RWPE2 (cell line): ENCODE measurements at regions not wholly inside any gene's neighbourhood (a gene's known extent, or its start where the extent isn't known, plus 50 kb on each side); places are given as distances from the start of the nearest gene placed in this dataset.
A peak's percentile ranks its signal among the peaks of the same experiment; 100 is the strongest.

ENCODE experiments used
- ATAC-seq: fragments of 200-7000 bp; cut with Tn5 transposase; 3 replicates; pipeline ENCODE4 v1.9.1; 2021; ENCODE audit warnings: low read depth
- DNase-seq: peaks from one replicate; pipeline ENCODE4 v3.0.0-alpha.2; 2020; ENCODE audit warnings: low spot score
- H3K27ac ChIP-seq: fragments of 450-650 bp; 2 replicates; pipeline ENCODE4 v1.5.1; 2017; ENCODE audit warnings: mild to moderate bottlenecking; ENCODE audit not compliant: poor library complexity, severe bottlenecking
- H3K27me3 ChIP-seq: fragments of 250-450 bp; sonication (Bioruptor Pico); 2 replicates; pipeline ENCODE4 v1.5.1; 2021; ENCODE audit warnings: mild to moderate bottlenecking, moderate library complexity; ENCODE audit not compliant: insufficient read depth, poor library complexity, severe bottlenecking
- H3K36me3 ChIP-seq: fragments of 250-450 bp; sonication (Bioruptor Pico); 2 replicates; pipeline ENCODE4 v1.5.1; 2020; ENCODE audit warnings: low read depth, mild to moderate bottlenecking, moderate library complexity
- H3K4me1 ChIP-seq: fragments of 250-450 bp; sonication (Bioruptor Pico); 2 replicates; pipeline ENCODE4 v1.5.1; 2021; ENCODE audit warnings: mild to moderate bottlenecking, moderate library complexity; ENCODE audit not compliant: insufficient read depth, poor library complexity, severe bottlenecking
- H3K4me3 ChIP-seq: fragments of 250-450 bp; sonication (Bioruptor Pico); 2 replicates; pipeline ENCODE4 v1.5.1; 2021; ENCODE audit warnings: mild to moderate bottlenecking, moderate library complexity; ENCODE audit not compliant: severe bottlenecking
- H3K9me3 ChIP-seq: fragments of 250-450 bp; sonication (Bioruptor Pico); 2 replicates; pipeline ENCODE4 v1.5.1; 2021; ENCODE audit warnings: mild to moderate bottlenecking, moderate library complexity; ENCODE audit not compliant: severe bottlenecking
- CTCF ChIP-seq: fragments of 450-650 bp; IDR thresholded peaks from one replicate; pipeline ENCODE4 v1.5.1; 2017; ENCODE audit warnings: mild to moderate bottlenecking, moderate library complexity; ENCODE audit not compliant: poor library complexity, severe bottlenecking

- Histone ChIP-seq H3K36me3 (no peaks in the 10 kb centered on the region), H3K27me3 (no peaks in the 10 kb centered on the region), H3K4me1 (no peaks in the 10 kb centered on the region), H3K27ac (no peak overlapping the region), H3K4me3 (no peak overlapping the region), H3K9me3 (peaks cover 3% of the 10 kb centered on the region)
- no peak for TF ChIP-seq CTCF
- DNase-seq: no peak
- no peak for ATAC-seq
Observed at GRCh38 chr5:43815497-43815896, 212.5 kb downstream of the NNT start.

DNA sequence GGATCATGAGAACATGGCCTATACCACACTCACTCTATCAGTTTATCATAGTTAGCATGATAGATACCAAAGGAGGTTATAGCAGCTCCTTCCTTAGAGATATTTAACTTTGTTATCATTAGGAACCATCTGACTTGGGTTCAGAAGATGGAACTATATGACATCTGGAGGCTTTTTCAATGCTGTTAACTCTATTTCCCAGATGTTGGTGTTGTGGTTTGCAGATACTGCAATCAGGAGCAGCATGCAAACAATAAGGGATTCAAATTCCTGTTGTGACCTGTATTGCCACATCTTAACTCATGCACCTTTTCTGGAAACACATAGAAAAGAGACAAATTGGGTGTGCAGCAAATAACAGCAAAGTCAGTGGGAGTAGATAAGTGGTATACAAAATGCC lies 201.7 kb downstream of the NNT start:
- DNase-seq (no peak), ATAC-seq (no peak)
- Histone ChIP-seq H3K9me3 (no peaks in the 10 kb centered on the region), H3K36me3 (no peaks in the 10 kb centered on the region), H3K4me1 (no peaks in the 10 kb centered on the region), H3K27me3 (no peaks in the 10 kb centered on the region), H3K27ac (no peak overlapping the region), H3K4me3 (no peak overlapping the region)
- no peak for TF ChIP-seq CTCF

GRCh38 chr5:43804041-43804440 lies 201.1 kb downstream of the NNT start:
- Histone ChIP-seq H3K27ac (no peak overlapping the region), H3K9me3 (no peaks in the 10 kb centered on the region), H3K4me3 (no peak overlapping the region), H3K36me3 (no peaks in the 10 kb centered on the region), H3K4me1 (no peaks in the 10 kb centered on the region), H3K27me3 (no peaks in the 10 kb centered on the region)
- ATAC-seq (no peak), DNase-seq (no peak)
- TF ChIP-seq CTCF: no peak

DNA sequence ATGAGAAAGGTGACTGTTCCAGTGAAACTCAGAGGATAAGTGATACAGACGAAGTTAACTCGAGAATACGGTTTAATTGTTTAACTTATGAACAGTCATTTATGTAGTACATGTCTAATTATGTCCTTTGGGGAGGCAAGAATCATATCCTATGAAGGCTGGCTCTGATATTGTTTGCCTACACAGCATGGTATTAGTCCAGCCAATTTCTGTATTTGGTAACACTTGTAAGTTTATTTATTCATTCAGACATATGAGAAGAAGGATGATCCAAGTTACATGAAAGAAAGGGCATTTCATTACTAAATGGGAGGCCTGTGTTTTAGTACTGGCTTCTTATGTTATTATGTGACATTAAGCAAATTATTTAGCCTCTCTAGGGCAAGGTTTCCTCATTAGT lies 199.7 kb downstream of the NNT start:
- no peak overlapping the region for H3K27ac ChIP-seq
- DNase-seq (no peak), ATAC-seq (no peak)
- H3K36me3 ChIP-seq: no peaks in the 10 kb centered on the region
- TF ChIP-seq CTCF: no peak
- H3K4me3 ChIP-seq: no peak overlapping the region
- H3K4me1 ChIP-seq: no peaks in the 10 kb centered on the region
- H3K27me3 ChIP-seq: no peaks in the 10 kb centered on the region
- no peaks in the 10 kb centered on the region for H3K9me3 ChIP-seq

- peak; percentile 46; the same call in 1 of the 3 replicates for ATAC-seq
- H3K9me3 ChIP-seq: no peaks in the 10 kb centered on the region
- TF ChIP-seq CTCF: no peak
- no peaks in the 10 kb centered on the region for H3K4me1 ChIP-seq
- H3K27me3 ChIP-seq: no peaks in the 10 kb centered on the region
- H3K4me3 ChIP-seq: no peak overlapping the region
- DNase-seq: no peak
- no peaks in the 10 kb centered on the region for H3K36me3 ChIP-seq
- H3K27ac ChIP-seq: no peak overlapping the region
Observed at GRCh38 chr5:43802119-43802518, 199.1 kb downstream of the NNT start.
